ENCODE measurements at regions not wholly inside any gene's neighbourhood (a gene's known extent, or its start where the extent isn't known, plus 50 kb on each side); places are given as distances from the start of the nearest gene placed in this dataset.

GRCh38 chr10:118900617-118901016 lies 128.9 kb upstream of the NANOS1 start:
- Histone ChIP-seq H3K27ac (no peak overlapping the region), H3K4me2 (no peak overlapping the region), H3K9me3 (no peaks in the 10 kb centered on the region), H3K4me1 (peaks cover 10% of the 10 kb centered on the region; the same call in 2 of the 3 replicates), H3K4me3 (no peak overlapping the region)
- TF ChIP-seq CBX8 (IDR thresholded peaks at IDR 0.05), result no peak
- no peak for TF ChIP-seq MAFK (IDR thresholded peaks at IDR 0.05; ENCODE audit: partially characterized antibody)
- no peak for TF ChIP-seq RCOR1 (IDR thresholded peaks at IDR 0.05; ENCODE audit: low read depth, low read length)
- TF ChIP-seq TP53 (CRISPR knock-in tag; IDR thresholded peaks at IDR 0.05), result no peak
- TF ChIP-seq USF2 (IDR thresholded peaks at IDR 0.05), result no peak
- TF ChIP-seq CEBPB (IDR thresholded peaks at IDR 0.05), result no peak
- TF ChIP-seq CHD4 (IDR thresholded peaks at IDR 0.05; ENCODE audit: borderline replicate concordance), result no peak
- no peak for TF ChIP-seq ATOH8 (CRISPR knock-in tag; IDR thresholded peaks at IDR 0.05; ENCODE audit: low read depth)
- no peak for TF ChIP-seq BHLHE40 (IDR thresholded peaks at IDR 0.05; ENCODE audit: low read depth, low read length)
- TF ChIP-seq SREBF2 (IDR thresholded peaks at IDR 0.05), result no peak
- no peak for TF ChIP-seq EHF (CRISPR knock-in tag; IDR thresholded peaks at IDR 0.05)
- no peak for TF ChIP-seq ZFP36 (IDR thresholded peaks at IDR 0.05; ENCODE audit: borderline replicate concordance, partially characterized antibody)
- CTCF ChIA-PET, result no interaction called here
- no peak for FAIRE-seq
- DNase-seq (ENCODE audit: low read depth in 1 of 2, low spot score in 1 of 2), result no peak
- no peak for ATAC-seq
- 86% methylated on average over 9 of the region's 9 CpGs for WGBS (ENCODE audit: missing lambda C conversion rate)
- POLR2A ChIA-PET, result no interaction called here

GRCh38 chr10:118901380-118901779 lies 128.1 kb upstream of the NANOS1 start:
- peaks cover 10% of the 10 kb centered on the region; the same call in 2 of the 3 replicates for H3K4me1 ChIP-seq
- DNase-seq (ENCODE audit: low read depth in 1 of 2, low spot score in 1 of 2) (no peak), FAIRE-seq (no peak), ATAC-seq (no peak)
- WGBS (ENCODE audit: missing lambda C conversion rate), result 60% methylated on average over 4 of the region's 4 CpGs
- H3K4me3 ChIP-seq, result no peak overlapping the region
- H3K4me2 ChIP-seq, result no peak overlapping the region
- TF ChIP-seq SREBF2 (IDR thresholded peaks at IDR 0.05) (no peak), CEBPB (IDR thresholded peaks at IDR 0.05) (no peak), MAX (IDR thresholded peaks at IDR 0.05) (no peak), JUNB (IDR thresholded peaks at IDR 0.05) (no peak), ESRRA (IDR thresholded peaks at IDR 0.05; ENCODE audit: borderline replicate concordance, low read length) (no peak), JUN (IDR thresholded peaks at IDR 0.05) (no peak), BCL3 (IDR thresholded peaks at IDR 0.05) (no peak), MAZ (IDR thresholded peaks at IDR 0.05; ENCODE audit: borderline replicate concordance, low read depth, low read length) (no peak), ZSCAN20 (CRISPR knock-in tag; IDR thresholded peaks at IDR 0.05) (no peak), CHD4 (IDR thresholded peaks at IDR 0.05; ENCODE audit: borderline replicate concordance) (no peak), RFX5 (IDR thresholded peaks at IDR 0.05) (no peak), GATA3 (IDR thresholded peaks at IDR 0.05; ENCODE audit: borderline replicate concordance) (no peak), CHD2 (IDR thresholded peaks at IDR 0.05; ENCODE audit: low read length, partially characterized antibody) (no peak), TP53 (CRISPR knock-in tag; IDR thresholded peaks at IDR 0.05) (no peak), RNF2 (IDR thresholded peaks at IDR 0.05; ENCODE audit: borderline replicate concordance, low read depth) (no peak)
- no peak overlapping the region for H3K27ac ChIP-seq
- ChIA-PET CTCF (no interaction called here), POLR2A (no interaction called here)
- H3K9me3 ChIP-seq, result no peaks in the 10 kb centered on the region

GRCh38 chr10:118901906-118902305 lies 127.6 kb upstream of the NANOS1 start:
- Histone ChIP-seq H3K4me2 (no peak overlapping the region), H3K4me1 (peaks cover 10% of the 10 kb centered on the region; the same call in 2 of the 3 replicates), H3K4me3 (no peak overlapping the region), H3K9me3 (no peaks in the 10 kb centered on the region), H3K27ac (no peak overlapping the region)
- TF ChIP-seq RNF2 (IDR thresholded peaks at IDR 0.05; ENCODE audit: borderline replicate concordance, low read depth) (no peak), RAD21 (conservative IDR thresholded peaks at IDR 0.05 in 1 of 2, IDR thresholded peaks at IDR 0.05 in 1 of 2) (no peak), E2F6 (IDR thresholded peaks at IDR 0.05; ENCODE audit: borderline replicate concordance, low read depth) (no peak), JUN (IDR thresholded peaks at IDR 0.05) (no peak), USF2 (IDR thresholded peaks at IDR 0.05) (no peak), BHLHE40 (IDR thresholded peaks at IDR 0.05; ENCODE audit: low read depth, low read length) (no peak), RFX5 (IDR thresholded peaks at IDR 0.05) (no peak), CHD4 (IDR thresholded peaks at IDR 0.05; ENCODE audit: borderline replicate concordance) (no peak), SMC3 (IDR thresholded peaks at IDR 0.05) (no peak), SREBF2 (IDR thresholded peaks at IDR 0.05) (no peak), NFE2L2 (conservative IDR thresholded peaks at IDR 0.05; ENCODE audit: low read length) (no peak), ZNF302 (CRISPR knock-in tag; IDR thresholded peaks at IDR 0.05) (no peak), MAX (IDR thresholded peaks at IDR 0.05) (no peak)
- ChIA-PET POLR2A (no interaction called here), CTCF (no interaction called here)
- WGBS (ENCODE audit: missing lambda C conversion rate), result 75% methylated on average over 4 of the region's 4 CpGs
- DNase-seq (ENCODE audit: low read depth in 1 of 2, low spot score in 1 of 2), result no peak
- ATAC-seq, result no peak
- no peak for FAIRE-seq
